ENCODE measurements at regions not wholly inside any gene's neighbourhood (a gene's known extent, or its start where the extent isn't known, plus 50 kb on each side); places are given as distances from the start of the nearest gene placed in this dataset.
A peak's percentile ranks its signal among the peaks of the same experiment; 100 is the strongest.

DNA sequence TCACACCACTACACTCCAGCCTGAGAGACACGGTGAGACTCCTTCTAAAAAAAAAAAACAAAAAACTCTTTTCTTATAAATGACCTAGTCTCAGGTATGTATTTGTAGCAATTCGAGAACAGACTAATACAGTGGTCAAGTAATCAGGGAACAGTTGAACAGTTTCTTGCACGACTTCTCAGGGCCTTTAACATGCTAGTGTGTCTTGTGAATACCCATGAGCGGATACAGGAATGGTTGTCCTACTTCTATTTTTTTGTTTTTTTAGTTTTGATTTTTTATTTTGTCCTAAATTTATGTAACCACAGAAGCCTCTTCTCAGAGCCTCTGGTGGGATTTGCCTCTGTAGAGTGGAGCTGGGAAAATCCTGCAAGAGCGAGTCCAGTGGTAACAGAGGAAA, 71.0 kb upstream of the NANOS1 start:
- H3K36me3 ChIP-seq, result no peaks in the 10 kb centered on the region
- 89 to 97% (median 95%) methylated on average over 5 of the region's 5 CpGs for WGBS, 5 donors
- intact Hi-C loops (cut with DNase I; ENCODE audit: low total_unique reads), result no loop called here
- no peak for TF ChIP-seq POLR2AphosphoS5 (IDR thresholded peaks at IDR 0.05)
- TF ChIP-seq EP300 (IDR thresholded peaks at IDR 0.05), result no peak
- TF ChIP-seq CTCF (IDR thresholded peaks at IDR 0.05), result no peak
- no peak for TF ChIP-seq POLR2A (IDR thresholded peaks at IDR 0.05)
- H3K27ac ChIP-seq, result no peak overlapping the region
- no peak overlapping the region for H3K4me3 ChIP-seq
- H3K9me3 ChIP-seq, result no peaks in the 10 kb centered on the region
- no peaks in the 10 kb centered on the region for H3K27me3 ChIP-seq
- H3K4me1 ChIP-seq, result peaks cover 13 to 24% (median 21%) of the 10 kb centered on the region in 4 donors
- DNase-seq, result no peak

DNA sequence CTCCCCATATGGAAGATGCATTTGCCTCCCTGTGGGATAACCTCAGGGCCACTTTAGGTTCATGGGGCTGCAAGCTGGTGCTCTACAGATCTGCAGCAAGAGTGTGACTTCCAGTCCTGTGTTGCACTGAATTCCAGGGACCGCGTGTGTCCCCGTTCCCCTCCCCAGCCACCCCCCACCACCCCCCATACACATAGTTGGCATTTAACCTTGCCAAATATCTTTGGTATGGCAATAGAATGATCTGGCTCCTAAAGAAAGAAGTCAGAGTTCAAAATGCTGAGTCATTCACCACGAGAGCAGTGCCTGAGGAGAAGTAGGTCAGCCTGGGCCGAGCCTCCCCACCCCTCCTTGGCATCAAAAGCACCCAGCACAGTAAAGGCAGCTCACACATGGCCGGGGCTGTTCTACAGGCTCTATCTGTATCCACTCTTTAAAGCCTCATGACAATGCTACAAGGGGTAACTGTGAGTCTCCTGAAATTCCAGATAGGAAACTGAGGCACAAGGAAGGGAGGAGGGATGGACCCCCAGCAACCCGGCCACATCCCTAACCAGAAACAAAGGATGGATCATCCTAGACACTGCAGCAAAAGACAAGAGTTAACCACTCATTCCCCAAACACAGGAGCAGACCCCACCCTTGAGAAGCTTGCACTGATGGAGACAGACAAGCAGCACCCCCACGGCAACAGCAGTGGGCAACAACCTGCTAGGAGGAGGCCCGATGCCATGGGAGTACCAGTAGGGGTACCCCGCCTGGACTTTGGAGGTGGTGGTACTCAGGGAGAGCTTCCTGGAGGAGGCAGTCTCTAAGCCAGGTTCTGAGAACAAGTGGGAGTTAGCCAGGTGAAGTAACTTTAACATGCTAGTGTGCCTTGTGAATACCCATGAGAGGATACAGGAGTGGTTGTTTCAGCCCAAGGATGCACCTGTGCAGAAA, 70.3 kb upstream of the NANOS1 start:
- H3K9me3 ChIP-seq, result no peaks in the 10 kb centered on the region
- peak overlapping the region in 3 of 5 donors; percentile 0 to 21 (median 6) for H3K27ac ChIP-seq
- no peaks in the 10 kb centered on the region for H3K36me3 ChIP-seq
- TF ChIP-seq POLR2AphosphoS5 (IDR thresholded peaks at IDR 0.05), result peak in 1 of 3 donors; percentile 42
- TF ChIP-seq CTCF (IDR thresholded peaks at IDR 0.05), result no peak
- no peak for TF ChIP-seq POLR2A (IDR thresholded peaks at IDR 0.05)
- 39 to 51% (median 42%) methylated on average over 8 to 10 of the region's 10 CpGs for WGBS, 5 donors
- peaks cover 13 to 24% (median 21%) of the 10 kb centered on the region in 4 donors for H3K4me1 ChIP-seq
- peak; percentile 51 to 75 for DNase-seq
- no peak overlapping the region for H3K4me3 ChIP-seq
- H3K27me3 ChIP-seq, result no peaks in the 10 kb centered on the region
- intact Hi-C loops (cut with DNase I; ENCODE audit: low total_unique reads), result no loop called here

DNA sequence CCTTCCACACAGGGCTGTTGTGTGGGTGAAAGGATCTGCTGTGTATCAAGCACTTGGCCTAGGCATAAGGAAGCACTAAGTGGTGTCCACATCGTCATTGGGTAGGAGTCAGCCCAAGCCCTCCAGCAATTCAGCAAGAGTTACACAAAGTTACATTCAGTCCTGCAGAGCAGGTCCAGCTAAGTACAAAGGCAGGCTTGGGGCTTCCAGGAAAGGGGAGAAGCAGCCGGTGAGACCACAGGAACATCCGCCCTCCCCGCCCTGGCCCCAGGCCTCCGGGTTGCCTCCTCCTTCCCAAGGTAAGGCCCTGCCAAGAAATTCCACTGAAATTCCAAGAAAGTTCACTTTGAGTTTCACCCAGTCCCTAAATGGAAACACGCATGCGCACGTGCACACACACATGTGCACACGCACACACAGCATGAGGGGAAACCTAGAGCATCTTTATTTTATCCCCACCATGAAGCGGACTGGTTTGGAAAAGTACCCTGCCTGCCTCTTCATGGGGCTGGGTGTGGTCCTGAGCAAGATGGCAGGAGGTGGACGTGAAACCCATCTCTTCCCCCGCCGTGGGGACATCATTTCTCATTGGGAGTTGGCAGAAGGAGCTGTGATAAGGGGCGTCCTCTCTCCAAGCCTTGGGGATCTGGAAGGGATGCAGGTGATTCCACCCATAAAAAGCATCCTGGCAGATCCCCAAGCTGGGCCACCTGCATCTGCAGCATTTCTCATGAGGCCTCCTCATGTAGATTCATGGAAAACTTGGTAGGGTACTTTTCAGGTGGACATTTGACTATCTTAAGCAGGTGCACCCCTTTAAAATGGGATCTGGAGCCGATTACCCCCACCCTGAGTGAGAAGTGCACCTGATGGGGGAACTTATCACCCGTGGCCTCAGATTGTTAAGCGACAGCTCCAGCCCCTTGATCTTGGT, 69.1 kb upstream of the NANOS1 start:
- H3K9me3 ChIP-seq, result no peaks in the 10 kb centered on the region
- peak in 1 of 2 donors; percentile 23 for DNase-seq
- intact Hi-C loops (cut with DNase I; ENCODE audit: low total_unique reads), result no loop called here

More for the DNA sequence above, 69.1 kb upstream of the NANOS1 start:
- no peak overlapping the region for H3K4me3 ChIP-seq
- peak overlapping the region in 3 of 5 donors; percentile 0 to 21 (median 6) for H3K27ac ChIP-seq
- WGBS, 5 donors, result 81 to 84% (median 83%) methylated on average over 16 to 17 of the region's 17 CpGs
- H3K36me3 ChIP-seq, result no peaks in the 10 kb centered on the region
- TF ChIP-seq CTCF (IDR thresholded peaks at IDR 0.05) (no peak), POLR2A (IDR thresholded peaks at IDR 0.05) (no peak)
- peaks cover 0 to 5% (median 0%) of the 10 kb centered on the region in 3 donors for H3K27me3 ChIP-seq
- H3K4me1 ChIP-seq, result peaks cover 13 to 24% (median 21%) of the 10 kb centered on the region in 4 donors

All from stomach (tissue), 8 donors.